GM12865 (cell line): ENCODE measurements at regions not wholly inside any gene's neighbourhood (a gene's known extent, or its start where the extent isn't known, plus 50 kb on each side); places are given as distances from the start of the nearest gene placed in this dataset.

Experiments
- DNase-seq: peaks from one replicate; pipeline ENCODE4 v3.0.0; 2010; ENCODE audit warnings: low read depth
- H3K4me3 ChIP-seq: 2 replicates; pipeline ENCODE4 v1.5.1; 2011; ENCODE audit warnings: mild to moderate bottlenecking, low read depth, low read length, control low read depth
- CTCF ChIP-seq: IDR thresholded peaks from 2 replicates; pipeline ENCODE4 v1.5.1; 2011; ENCODE audit warnings: low read length, control low read depth, low read depth, inconsistent platforms; ENCODE audit not compliant: insufficient read depth; ENCODE audit errors: missing control alignments

GRCh38 chr10:31081937-31082840, 50.5 kb upstream of the ZNF438 start:
- DNase-seq, result no peak
- no peak overlapping the region for H3K4me3 ChIP-seq
- no peak for TF ChIP-seq CTCF

- H3K4me3 ChIP-seq, result no peak overlapping the region
- peak; percentile 75 for DNase-seq
- peak; percentile 49 for TF ChIP-seq CTCF
These were observed 52.1 kb upstream of the ZNF438 start for GRCh38 chr10:31083765-31084184.

- no peak for TF ChIP-seq CTCF
- no peak overlapping the region for H3K4me3 ChIP-seq
- DNase-seq, result no peak
These were observed 55.3 kb upstream of the ZNF438 start for GRCh38 chr10:31087011-31087410.

GRCh38 chr10:31087851-31088250, 56.2 kb upstream of the ZNF438 start:
- DNase-seq, result no peak
- H3K4me3 ChIP-seq, result no peak overlapping the region
- no peak for TF ChIP-seq CTCF

GRCh38 chr10:31090894-31091607, 59.4 kb upstream of the ZNF438 start:
- no peak overlapping the region for H3K4me3 ChIP-seq
- TF ChIP-seq CTCF, result no peak
- DNase-seq, result peak; percentile 95

GRCh38 chr10:31095677-31096560, 64.3 kb upstream of the ZNF438 start:
- TF ChIP-seq CTCF, result no peak
- DNase-seq, result no peak
- no peak overlapping the region for H3K4me3 ChIP-seq
